Pancreas (tissue), 10 donors: ENCODE measurements at regions not wholly inside any gene's neighbourhood (a gene's known extent, or its start where the extent isn't known, plus 50 kb on each side); places are given as distances from the start of the nearest gene placed in this dataset.
"Not testable (repeated sequence)": the region's sequence is repeated elsewhere in the genome, so short reads cannot be mapped to it uniquely, and the experiment has no call there.

Experiments used
- ATAC-seq, 4 donors: fragments of 200-7000 bp; cut with Tn5 transposase; one replicate each; pipeline versions ENCODE4 v1.8.0 to v1.9.1; 2020; ENCODE audit warnings: mild to moderate bottlenecking in 4 of 4, moderate library complexity in 4 of 4
- DNase-seq, 6 donors: peaks; one replicate each; pipeline ENCODE4 v3.0.0-alpha.2; 2020
- FAIRE-seq: peaks from 2 replicates; lab custom pipeline; 2012; peaks lifted over from hg19 to GRCh38; lab: Jason Lieb, UNC
- H3K27ac ChIP-seq, 4 donors: fragments of 200-600 bp; sonication (generic); 1 replicate in 3 of 4; 2 replicates in 1 of 4; pipeline versions ENCODE4 v1.5.0 to v1.8.0; 2020
- H3K27me3 ChIP-seq, 4 donors: fragments of 200-600 bp; one replicate each; pipeline ENCODE4 v1.8.0; 2021
- H3K36me3 ChIP-seq, 3 donors: fragments of 200-600 bp; sonication (generic) in 1 of 3; one replicate each; pipeline versions ENCODE4 v1.5.0 to v1.8.0; 2020 to 2021
- H3K4me1 ChIP-seq, 3 donors: fragments of 200-600 bp; one replicate each; pipeline ENCODE4 v1.8.0; 2021
- H3K4me3 ChIP-seq, 4 donors: fragments of 200-600 bp; sonication (generic) in 2 of 4; one replicate each; pipeline versions ENCODE4 v1.5.0 to v1.8.0; 2020 to 2021
- H3K9me3 ChIP-seq, 4 donors: fragments of 200-600 bp; one replicate each; pipeline ENCODE4 v1.8.0; 2021
- CTCF ChIP-seq, 4 donors: fragments of 200-600 bp; sonication (generic) in 3 of 4; IDR thresholded peaks; one replicate each; pipeline versions ENCODE4 v1.5.0 to v1.8.0; 2021; ENCODE audit warnings: antibody characterized with exemption in 4 of 4
- WGBS, 2 donors: extraction: QIAGEN DNeasy Blood & Tissue Kit; methylation state at CpG; one replicate each; pipeline ENCODE4 v1.1.7; 2013; 5-methylcytosine and 5-hydroxymethylcytosine counted together
- intact Hi-C, 3 donors: fragments of 100-400 bp; cut with DNase I; formaldehyde crosslinking; loops; one replicate each; pipeline versions ENCODE4 v1.11.1 to v1.14.2; 2022
- donor health status: healthy with polysubstance abuse.
- donor health status: DM: no; HTN: no; CAD: no; lungs with moderate emphysema.
- donor health status: DM: no; HTN: no; CAD: no.
- donor health status: control.
- donor health status: control.
- donor health status: Bipolar disorder and iron deficiency.
- donor health status: DM: yes; HTN: yes; CAD: no.
- donor health status: DM: no; HTN: no; CAD: no.
- donor health status: DM: no; HTN: no; CAD: no.
- donor health status: DM: yes; HTN: yes; CAD: no.

- FAIRE-seq (no peak), ATAC-seq (no peak), DNase-seq (no peak)
- no peaks in the 10 kb centered on the region for H3K9me3 ChIP-seq
- H3K27ac ChIP-seq: no peak overlapping the region
- no peak for TF ChIP-seq CTCF (IDR thresholded peaks at IDR 0.05)
- 43 to 54% methylated on average over 4 of the region's 4 CpGs for WGBS, 2 donors
- H3K4me1 ChIP-seq: no peaks in the 10 kb centered on the region
- no peaks in the 10 kb centered on the region for H3K36me3 ChIP-seq
- intact Hi-C loops: no loop called here
- H3K27me3 ChIP-seq: no peaks in the 10 kb centered on the region
- H3K4me3 ChIP-seq: no peak overlapping the region
These were observed 900.3 kb downstream of the DSC3 start for GRCh38 chr18:30142248-30142647.

GRCh38 chr18:30141506-30141905 is 901.0 kb downstream of the DSC3 start:
- H3K27ac ChIP-seq, H3K4me3 ChIP-seq, H3K4me1 ChIP-seq, H3K9me3 ChIP-seq, H3K27me3 ChIP-seq, DNase-seq, intact Hi-C loops, H3K36me3 ChIP-seq, FAIRE-seq, ATAC-seq: not testable (repeated sequence)
- 69 to 90% methylated on average over 5 of the region's 5 CpGs for WGBS, 2 donors

GRCh38 chr18:30139631-30140287 is 902.8 kb downstream of the DSC3 start:
- no peak for TF ChIP-seq CTCF (IDR thresholded peaks at IDR 0.05)
- no peak for FAIRE-seq
- Histone ChIP-seq H3K4me3 (no peak overlapping the region), H3K36me3 (no peaks in the 10 kb centered on the region), H3K4me1 (no peaks in the 10 kb centered on the region), H3K27ac (no peak overlapping the region), H3K9me3 (no peaks in the 10 kb centered on the region), H3K27me3 (no peaks in the 10 kb centered on the region)
- 65 to 76% methylated on average over 5 of the region's 5 CpGs for WGBS, 2 donors
- no peak for DNase-seq
- intact Hi-C loops: no loop called here
- no peak for ATAC-seq

GRCh38 chr18:30135938-30136337 is 906.6 kb downstream of the DSC3 start:
- DNase-seq (no peak), ATAC-seq (no peak), FAIRE-seq (no peak)
- intact Hi-C loops: no loop called here
- no peak overlapping the region for H3K27ac ChIP-seq
- no peaks in the 10 kb centered on the region for H3K27me3 ChIP-seq
- no peak for TF ChIP-seq CTCF (IDR thresholded peaks at IDR 0.05)
- H3K4me1 ChIP-seq: no peaks in the 10 kb centered on the region
- WGBS, 2 donors: 86 to 90% methylated on average over 4 of the region's 4 CpGs
- no peaks in the 10 kb centered on the region for H3K36me3 ChIP-seq
- H3K4me3 ChIP-seq: no peak overlapping the region
- H3K9me3 ChIP-seq: no peaks in the 10 kb centered on the region

DNA sequence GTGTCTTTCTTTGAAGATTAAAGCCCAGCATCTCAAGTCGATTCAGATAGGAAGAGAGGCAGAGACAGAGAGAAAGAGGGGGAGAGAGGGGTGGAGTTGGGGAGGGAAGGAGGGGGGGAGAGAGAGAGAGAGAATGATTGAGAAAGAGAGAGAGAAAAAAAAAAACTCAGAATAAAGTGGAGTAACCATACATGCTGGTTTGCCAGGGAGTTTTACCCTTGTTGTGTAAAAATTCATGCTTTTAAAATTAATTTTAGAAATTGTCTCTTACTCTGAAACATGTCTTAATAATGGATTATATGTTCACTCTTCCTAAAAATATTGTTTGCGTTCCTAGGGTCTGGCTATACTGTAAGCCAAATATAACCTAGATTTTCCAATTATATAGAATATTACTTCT is 908.5 kb downstream of the DSC3 start:
- no peak overlapping the region for H3K4me3 ChIP-seq
- no peaks in the 10 kb centered on the region for H3K9me3 ChIP-seq
- DNase-seq (no peak), FAIRE-seq (no peak), ATAC-seq (no peak)
- no peaks in the 10 kb centered on the region for H3K4me1 ChIP-seq
- H3K27ac ChIP-seq: no peak overlapping the region
- no peak for TF ChIP-seq CTCF (IDR thresholded peaks at IDR 0.05)
- intact Hi-C loops: no loop called here
- no peaks in the 10 kb centered on the region for H3K36me3 ChIP-seq
- WGBS, 2 donors: 73 to 76% methylated on average over 2 of the region's 2 CpGs
- no peaks in the 10 kb centered on the region for H3K27me3 ChIP-seq
